ENCODE measurements at regions not wholly inside any gene's neighbourhood (a gene's known extent, or its start where the extent isn't known, plus 50 kb on each side); places are given as distances from the start of the nearest gene placed in this dataset.
A peak's percentile ranks its signal among the peaks of the same experiment; 100 is the strongest.

GRCh38 chr11:80837051-80837450 is 1396.2 kb upstream of the TENM4 start:
- ChIA-PET RAD21 (ENCODE audit: unreplicated experiment) (interaction anchor here (1.2 to 2.1 kb wide), 3 partner anchors 9 to 20 kb away, joined by 3 to 9 read pairs (median 5); no protein-coding TSS in a partner anchor), SMC1A (ENCODE audit: uncharacterized antibody, unreplicated experiment) (interaction anchor here (1.0 to 3.4 kb wide), 6 partner anchors 8 to 37 kb away, joined by 5 to 27 read pairs (median 14); no protein-coding TSS in a partner anchor)
- intact Hi-C loops (cut with micrococcal nuclease; ENCODE audit: unreplicated experiment): no loop called here
- TF ChIP-seq EGR1 (IDR thresholded peaks at IDR 0.05; ENCODE audit: borderline replicate concordance in 1 of 2, low read depth in 2 of 2, low read length in 2 of 2) (no peak), MYC (IDR thresholded peaks at IDR 0.05; ENCODE audit: insufficient read depth, insufficient read length, insufficient replicate concordance, low read length, severe bottlenecking) (no peak), PAX8 (IDR thresholded peaks at IDR 0.05) (no peak), USF1 (IDR thresholded peaks at IDR 0.05; ENCODE audit: borderline replicate concordance, extremely low read length, insufficient read depth, low read depth, low read length) (no peak), PBX3 (IDR thresholded peaks at IDR 0.05; ENCODE audit: insufficient replicate concordance, low read depth, low read length) (no peak), ATF3 (IDR thresholded peaks at IDR 0.05; ENCODE audit: borderline replicate concordance, extremely low read depth, low read depth, low read length) (no peak), RFX5 (IDR thresholded peaks at IDR 0.05; ENCODE audit: low read depth, low read length) (no peak), ZNF592 (IDR thresholded peaks at IDR 0.05) (no peak), ZNF687 (IDR thresholded peaks at IDR 0.05) (no peak)

More at GRCh38 chr11:80837051-80837450, 1396.2 kb upstream of the TENM4 start:
- Histone ChIP-seq H3K36me3 (ENCODE audit: control insufficient read depth in 2 of 2, insufficient read depth in 2 of 2, low read length in 1 of 2) (no peaks in the 10 kb centered on the region), H2AFZ (ENCODE audit: control insufficient read depth, low read depth, low read length) (no peak overlapping the region), H3K4me3 (no peak overlapping the region), H3K27ac (ENCODE audit: control insufficient read depth, insufficient read depth) (no peak overlapping the region), H3K27me3 (replicated peaks in 1 of 2; ENCODE audit: control insufficient read depth in 2 of 2, insufficient read depth in 2 of 2, low read length in 1 of 2) (no peaks in the 10 kb centered on the region), H3K9ac (ENCODE audit: control insufficient read depth, insufficient read depth, low read length) (no peak overlapping the region), H3K4me1 (ENCODE audit: control insufficient read depth, insufficient read depth, low read length) (no peaks in the 10 kb centered on the region), H3K4me2 (ENCODE audit: control insufficient read depth, insufficient read depth) (no peak overlapping the region), H3K9me3 (replicated peaks; ENCODE audit: control insufficient read depth, insufficient read depth, low read length) (no peaks in the 10 kb centered on the region), H3K79me2 (ENCODE audit: control insufficient read depth, insufficient read depth, low read length) (no peaks in the 10 kb centered on the region), H4K20me1 (ENCODE audit: control insufficient read depth, insufficient read depth) (no peaks in the 10 kb centered on the region)
- DNase-seq (ENCODE audit: low read depth, low spot score) (no peak), FAIRE-seq (no peak), ATAC-seq (peak; percentile 13; the same call in 2 of the 3 replicates)
- no TSS peak for BruUV-seq (replicated peaks)
- 94% methylated on average over 1 of the region's 1 CpG for WGBS (ENCODE audit: insufficient coverage, insufficient replicate concordance, low lambda C conversion rate, missing lambda C conversion rate)
- CTCF ChIA-PET: interaction anchor here (1.1 to 1.4 kb wide), 2 partner anchors 16 to 19 kb away, joined by 3 to 4 read pairs; no protein-coding TSS in a partner anchor
- POLR2A ChIA-PET: interaction anchor here (3.6 kb wide), 1 partner anchor 19 kb away, joined by 17 read pairs; no protein-coding TSS in a partner anchor
- in situ Hi-C loops (cut with MboI): no loop called here
